ENCODE measurements at regions not wholly inside any gene's neighbourhood (a gene's known extent, or its start where the extent isn't known, plus 50 kb on each side); places are given as distances from the start of the nearest gene placed in this dataset.

- no peak for TF ChIP-seq CTCF (IDR thresholded peaks at IDR 0.05; ENCODE audit: borderline replicate concordance, control extremely low read depth, extremely low read depth, insufficient read depth, missing control alignments)
- in situ Hi-C loops (cut with MboI; ENCODE audit: low sequenced_read_pairs, unreplicated experiment): no loop called here
- DNase-seq (ENCODE audit: low spot score): no peak
Measured at GRCh38 chr17:77548967-77549366, 408.2 kb downstream of the SEC14L1 start.

- no peak for TF ChIP-seq CTCF (IDR thresholded peaks at IDR 0.05; ENCODE audit: borderline replicate concordance, control extremely low read depth, extremely low read depth, insufficient read depth, missing control alignments)
- in situ Hi-C loops (cut with MboI; ENCODE audit: low sequenced_read_pairs, unreplicated experiment): no loop called here
- DNase-seq (ENCODE audit: low spot score): no peak
Measured at GRCh38 chr17:77549726-77550366, 408.7 kb upstream of the TNRC6C start.

- in situ Hi-C loops (cut with MboI; ENCODE audit: low sequenced_read_pairs, unreplicated experiment): no loop called here
- no peak for TF ChIP-seq CTCF (IDR thresholded peaks at IDR 0.05; ENCODE audit: borderline replicate concordance, control extremely low read depth, extremely low read depth, insufficient read depth, missing control alignments)
- no peak for DNase-seq (ENCODE audit: low spot score)
Measured at GRCh38 chr17:77553459-77554066, 404.9 kb upstream of the TNRC6C start.

GRCh38 chr17:77555121-77555591 is 403.3 kb upstream of the TNRC6C start:
- TF ChIP-seq CTCF (IDR thresholded peaks at IDR 0.05; ENCODE audit: borderline replicate concordance, control extremely low read depth, extremely low read depth, insufficient read depth, missing control alignments): no peak
- in situ Hi-C loops (cut with MboI; ENCODE audit: low sequenced_read_pairs, unreplicated experiment): no loop called here
- no peak for DNase-seq (ENCODE audit: low spot score)

GRCh38 chr17:77555741-77556291 is 402.7 kb upstream of the TNRC6C start:
- in situ Hi-C loops (cut with MboI; ENCODE audit: low sequenced_read_pairs, unreplicated experiment): no loop called here
- DNase-seq (ENCODE audit: low spot score): no peak

More at GRCh38 chr17:77555741-77556291, 402.7 kb upstream of the TNRC6C start:
- no peak for TF ChIP-seq CTCF (IDR thresholded peaks at IDR 0.05; ENCODE audit: borderline replicate concordance, control extremely low read depth, extremely low read depth, insufficient read depth, missing control alignments)
